Cardiac septum (tissue), 1 donor: ENCODE measurements at regions not wholly inside any gene's neighbourhood (a gene's known extent, or its start where the extent isn't known, plus 50 kb on each side); places are given as distances from the start of the nearest gene placed in this dataset.

ENCODE experiments used
- DNase-seq: peaks from one replicate; pipeline ENCODE4 v3.0.0-alpha.2; 2020; ENCODE audit warnings: low spot score
- intact Hi-C: fragments of 100-400 bp; cut with DNase I; formaldehyde crosslinking; loops from one replicate; pipeline ENCODE4 v1.14.0; 2022
- donor health status: DM: no; HTN: no; CAD: no.

DNA sequence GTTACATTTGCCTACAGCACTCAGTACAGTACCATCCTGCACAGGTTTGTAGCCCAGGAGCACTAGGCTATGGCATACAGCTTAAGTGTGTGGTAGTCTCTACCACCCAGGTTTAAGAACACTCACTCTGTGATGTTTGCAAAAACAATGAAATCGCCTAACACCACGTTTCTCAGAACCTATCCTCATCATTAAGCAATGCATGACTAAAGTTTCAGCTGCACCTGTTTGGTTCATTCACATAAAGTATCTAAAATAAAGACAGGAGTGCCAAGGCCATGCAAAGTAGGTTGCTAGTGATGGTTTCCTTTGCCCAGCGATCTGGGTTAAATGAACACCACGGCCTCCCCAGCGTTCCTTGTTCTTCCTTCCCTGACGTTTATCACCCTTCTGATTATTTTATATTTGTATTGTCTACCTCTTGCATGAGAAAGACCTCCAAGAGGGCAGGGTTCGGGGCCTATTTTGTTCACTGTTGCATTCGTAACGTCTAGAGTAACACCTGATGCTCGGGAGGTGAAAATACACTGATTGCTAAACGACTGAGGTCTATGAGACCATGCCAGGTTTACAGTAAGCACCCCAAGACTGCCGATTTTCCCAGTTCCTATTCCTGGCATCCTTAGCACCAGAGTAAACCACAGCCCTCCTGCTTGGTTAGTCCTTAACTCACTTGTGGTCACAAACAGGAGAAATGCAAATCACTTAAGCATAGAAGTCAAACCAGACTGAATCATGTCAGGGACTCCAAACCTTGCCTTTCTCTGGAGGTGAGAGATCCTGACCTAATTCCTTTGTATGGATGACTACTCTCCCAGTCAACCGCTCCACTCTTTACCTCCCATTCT lies 204.1 kb upstream of the NFE2L3 start:
- DNase-seq = no peak
- intact Hi-C loops = no loop called here

DNA sequence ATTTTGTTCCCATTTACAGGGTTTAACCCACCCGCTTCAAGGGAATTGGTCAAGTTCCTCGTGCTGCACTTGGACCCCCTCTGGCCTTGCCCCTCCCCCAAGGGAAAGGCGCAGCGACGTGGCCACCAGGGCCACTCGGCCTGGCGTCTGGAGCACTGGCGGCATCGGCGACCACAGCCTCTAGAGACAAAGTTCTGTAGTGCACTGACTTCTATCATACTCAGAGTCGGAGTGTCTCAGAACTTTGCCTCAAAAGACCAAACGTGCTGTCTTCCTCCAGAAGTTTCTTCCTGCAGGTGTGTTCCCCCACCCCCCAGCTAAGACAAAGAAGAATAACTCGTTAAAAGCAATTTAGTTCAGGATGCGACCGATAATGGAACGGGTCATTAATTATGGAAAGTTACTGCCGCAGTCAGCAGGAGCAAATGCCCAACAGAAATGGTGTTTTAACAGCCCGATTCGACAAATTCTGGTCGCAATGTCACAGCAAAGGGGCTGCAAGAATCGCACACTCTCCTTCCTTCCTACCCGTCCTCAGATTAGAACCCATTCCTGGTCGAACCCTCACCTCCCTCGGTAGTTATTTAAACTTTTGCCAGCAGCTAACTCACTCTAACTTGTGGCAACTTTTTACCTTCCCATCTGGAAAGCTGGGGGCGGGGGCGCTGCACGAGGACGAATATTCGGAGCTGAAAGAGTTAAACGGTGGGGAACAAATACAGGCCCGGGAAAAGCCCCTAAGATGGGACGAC lies 202.1 kb upstream of the NFE2L3 start:
- intact Hi-C loops = no loop called here
- no peak for DNase-seq

DNA sequence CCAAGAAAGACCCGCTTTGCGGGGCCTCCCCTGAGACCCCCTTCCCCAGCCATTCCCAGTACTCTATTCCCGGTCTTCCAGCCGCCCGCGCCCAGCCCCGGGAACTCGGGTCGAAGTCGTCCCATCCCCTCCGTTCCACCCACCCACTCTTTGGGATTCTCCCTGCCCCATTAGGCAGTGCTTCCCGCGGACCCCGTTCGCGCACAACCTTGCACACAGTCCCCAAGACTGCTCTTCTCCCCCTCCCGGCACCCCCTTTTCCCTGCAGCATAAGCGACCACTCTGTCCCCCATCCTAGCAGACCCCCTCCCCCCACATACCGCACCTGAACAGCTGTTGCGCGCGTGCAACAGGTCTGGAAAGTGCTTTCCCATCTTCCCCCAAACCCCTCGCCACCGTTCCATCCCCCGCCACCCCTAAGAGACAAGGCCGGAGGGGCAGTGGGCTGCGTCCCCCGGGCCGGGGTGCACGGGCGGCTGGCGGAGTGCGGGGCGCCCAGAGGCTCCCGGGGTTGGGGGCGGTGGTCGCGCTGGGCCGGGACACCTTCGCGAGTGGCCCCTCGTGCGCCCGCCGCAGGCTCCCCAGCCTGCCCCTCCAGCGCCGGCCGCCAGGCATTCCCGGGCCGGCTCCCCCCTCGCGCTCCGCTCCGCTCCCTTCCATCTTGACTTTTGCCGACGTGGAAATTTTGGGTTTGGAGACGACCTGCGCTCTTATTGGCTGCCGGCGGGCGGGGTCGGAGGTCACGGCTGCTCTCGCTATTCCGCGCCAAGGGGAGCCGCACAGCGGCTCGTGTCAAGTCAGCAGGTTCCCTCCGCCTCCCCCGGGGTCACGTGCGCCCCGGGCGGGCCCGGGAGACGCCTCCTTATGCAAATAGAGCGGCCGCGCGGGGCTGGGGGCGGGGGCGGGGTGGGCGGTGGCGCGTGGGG lies 201.2 kb upstream of the NFE2L3 start:
- intact Hi-C loops = no loop called here
- DNase-seq = peak; percentile 88

DNA sequence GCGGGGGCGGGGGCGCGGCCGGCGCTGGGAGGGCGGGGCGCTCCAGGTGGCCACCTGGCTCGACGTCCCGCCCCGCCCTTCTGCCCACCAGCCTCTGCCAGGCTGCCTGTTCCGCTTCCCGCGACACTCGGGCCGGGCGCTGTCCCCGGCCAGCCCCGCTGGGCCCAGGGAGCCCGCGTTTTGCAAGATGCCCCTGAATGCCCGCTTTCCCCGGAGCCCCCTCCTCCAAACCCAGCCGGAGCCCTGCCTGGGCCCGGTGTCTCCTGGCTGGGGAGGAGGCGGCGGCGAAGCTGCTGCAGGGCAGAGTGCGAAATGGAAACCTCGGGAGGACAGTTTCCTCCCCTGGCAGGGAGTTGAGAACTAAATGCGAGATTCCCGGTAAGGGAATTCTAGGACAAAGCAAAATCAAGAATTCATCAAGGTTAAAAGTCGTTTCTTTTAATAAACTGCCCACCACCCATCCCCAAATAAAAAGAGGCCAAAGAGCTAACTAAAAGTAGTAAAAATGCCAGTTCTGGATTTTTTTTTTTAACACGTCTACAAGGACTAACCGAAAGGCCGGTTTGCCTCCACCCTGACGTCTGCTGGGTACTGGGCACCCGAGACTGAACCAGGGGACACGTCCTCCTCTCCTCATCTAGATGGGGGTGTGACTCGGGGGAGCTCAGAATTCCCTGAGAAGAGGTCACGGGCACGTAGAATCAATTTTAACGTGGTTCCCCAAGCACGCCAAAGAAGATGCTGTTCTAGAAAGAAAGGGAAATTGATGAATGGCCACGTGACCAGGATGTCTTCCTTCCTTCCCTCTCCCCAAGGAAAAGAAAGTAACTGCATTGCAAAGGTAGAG lies 200.4 kb upstream of the NFE2L3 start:
- DNase-seq = no peak

DNA sequence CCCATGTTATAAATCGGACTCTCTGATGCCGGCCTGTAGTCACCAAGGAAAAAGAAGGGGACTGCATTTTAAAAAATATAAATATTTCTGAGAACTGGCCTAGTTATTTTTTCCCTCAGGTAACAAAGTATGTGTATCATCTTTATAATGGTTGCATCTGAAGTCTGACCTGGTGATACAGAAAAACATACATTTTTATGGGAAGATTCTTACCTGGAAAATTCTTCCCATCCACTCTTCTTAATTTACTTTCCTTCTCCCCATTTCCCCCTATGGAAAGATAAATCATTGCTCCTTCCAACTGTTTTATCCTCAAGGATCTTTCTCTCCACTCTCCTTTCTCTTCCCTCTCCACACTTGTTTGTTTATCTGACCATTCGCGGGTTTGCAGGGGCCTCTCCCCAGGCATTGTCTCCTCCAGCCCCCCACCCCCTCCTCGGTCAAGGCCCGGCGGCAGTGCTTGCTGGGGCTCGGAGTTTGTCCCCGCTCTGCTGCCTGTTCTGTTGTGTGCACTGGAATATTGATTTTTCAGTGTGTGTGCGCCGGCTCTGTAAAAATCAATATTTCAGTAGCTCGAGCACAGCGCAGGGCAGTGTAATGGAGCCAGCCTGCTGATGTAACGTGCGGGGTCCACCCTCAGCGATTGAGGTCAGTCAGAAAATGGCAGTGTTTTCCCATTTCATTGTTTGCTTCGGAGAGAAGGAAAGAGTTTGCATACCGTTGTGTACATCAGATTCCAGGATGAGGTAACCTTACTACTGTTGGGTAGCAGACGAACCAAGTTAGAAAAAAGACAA lies 199.5 kb upstream of the NFE2L3 start:
- peak; percentile 66 for DNase-seq
- intact Hi-C loops = no loop called here

More for the DNA sequence above, 200.4 kb upstream of the NFE2L3 start:
- intact Hi-C loops = no loop called here

DNA sequence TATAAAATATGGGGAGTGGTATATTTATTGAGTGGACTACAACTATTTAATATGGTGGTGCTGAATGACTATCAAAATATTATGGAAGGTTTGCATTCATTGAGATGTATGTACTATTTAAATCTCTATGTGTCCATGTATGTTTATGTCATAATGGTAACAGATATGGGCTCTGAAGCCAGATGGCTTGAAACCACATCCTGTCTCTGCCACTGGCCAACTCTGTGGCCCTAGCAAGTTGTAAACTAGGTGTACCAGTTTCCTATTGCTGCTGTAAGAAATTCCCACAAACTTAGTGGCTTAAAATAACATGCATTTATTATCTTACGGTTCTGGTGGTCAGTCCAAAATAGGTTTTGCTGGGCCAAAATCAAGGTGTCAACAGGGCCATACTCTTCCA lies 198.1 kb upstream of the NFE2L3 start:
- intact Hi-C loops = no loop called here
- DNase-seq = no peak

DNA sequence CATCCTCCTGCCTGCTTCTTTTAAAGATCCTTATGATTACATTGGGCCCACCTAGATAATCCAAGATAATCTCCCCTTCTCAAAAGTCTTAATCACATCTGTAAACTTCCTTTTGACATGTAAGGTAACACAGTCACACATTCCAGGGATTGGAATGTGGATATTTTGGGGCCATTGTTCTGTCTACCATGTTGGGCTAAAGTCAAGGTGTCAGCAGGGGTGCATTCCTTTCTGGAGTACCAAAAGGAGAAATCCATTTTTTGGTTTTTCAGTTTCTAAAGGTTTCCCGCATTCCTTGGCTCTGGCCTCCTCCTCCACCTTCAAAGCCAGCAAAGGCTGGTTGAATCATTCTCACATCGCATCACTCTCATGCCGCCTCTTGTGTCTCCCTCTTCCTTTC lies 197.6 kb upstream of the NFE2L3 start:
- DNase-seq = no peak
- intact Hi-C loops = no loop called here

DNA sequence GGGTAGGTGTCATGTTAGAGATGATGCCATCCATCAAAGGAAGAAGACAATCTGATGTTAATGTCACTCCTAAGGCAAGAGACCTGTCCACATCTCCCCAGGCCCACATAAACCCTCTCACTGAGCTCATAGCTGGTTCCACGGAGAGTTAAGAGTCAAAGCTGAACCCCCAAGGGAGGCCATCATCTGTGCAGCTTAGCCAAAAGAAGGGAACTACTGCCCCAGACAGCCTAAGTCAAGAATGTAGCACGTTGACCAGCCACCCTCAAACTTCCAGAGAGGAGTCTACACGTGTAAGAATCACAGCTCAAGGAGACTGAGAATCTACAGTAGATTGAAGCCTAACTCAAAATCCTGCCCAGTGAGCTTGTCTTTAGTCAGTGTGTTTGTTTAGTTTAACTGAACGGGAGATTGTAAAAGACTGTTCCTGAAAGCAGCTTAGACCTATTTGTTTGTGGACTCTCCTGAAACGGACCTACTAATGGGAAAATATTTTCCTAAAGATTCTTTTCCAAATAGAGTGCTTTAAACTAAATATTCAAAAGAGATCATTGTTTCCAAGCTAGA lies 192.7 kb upstream of the NFE2L3 start:
- intact Hi-C loops = no loop called here
- DNase-seq = peak; percentile 58

DNA sequence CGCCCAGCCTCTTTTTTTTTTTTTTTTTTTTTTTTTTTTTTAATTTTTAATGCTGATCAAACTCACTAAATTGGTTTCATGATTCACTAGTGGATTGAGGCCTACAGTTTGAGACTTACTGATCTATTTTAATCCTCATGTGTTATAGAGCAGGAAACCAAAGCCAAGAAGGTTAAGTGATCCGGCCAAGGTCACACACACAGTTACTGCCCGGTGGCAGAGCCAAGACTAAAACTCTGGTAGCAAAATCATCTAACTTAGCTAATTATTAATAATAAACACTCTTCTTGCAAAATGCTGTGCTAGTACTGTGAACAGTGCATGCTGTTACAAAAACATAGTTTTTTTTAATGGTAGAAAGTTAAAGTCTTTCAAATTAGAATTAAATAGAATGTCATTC lies 188.3 kb upstream of the NFE2L3 start:
- DNase-seq = no peak
- intact Hi-C loops = no loop called here

DNA sequence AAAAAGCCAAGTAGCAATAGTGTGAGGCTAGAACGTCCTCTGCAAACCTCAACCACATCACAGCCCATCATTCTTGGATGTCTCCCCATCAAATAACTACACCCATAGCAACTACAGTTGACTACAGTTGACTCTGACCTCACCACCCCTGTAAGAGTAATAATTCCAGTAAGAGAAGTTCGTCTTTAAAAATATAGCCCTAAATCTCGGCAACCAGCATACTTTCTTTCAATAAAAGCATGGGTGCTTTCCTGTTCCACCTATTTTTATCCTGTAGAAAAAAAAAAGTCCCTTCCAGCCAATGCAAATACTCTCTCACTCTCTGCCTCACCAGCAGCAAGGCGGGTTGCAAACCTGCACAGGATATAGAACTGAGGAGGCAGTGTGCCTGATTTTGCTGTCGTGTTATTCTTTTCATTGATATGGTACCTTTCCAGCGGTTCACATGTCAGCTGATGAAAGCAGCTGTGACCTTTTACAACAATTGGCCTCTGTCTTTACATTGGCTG lies 187.5 kb upstream of the NFE2L3 start:
- DNase-seq = no peak
- intact Hi-C loops = no loop called here

DNA sequence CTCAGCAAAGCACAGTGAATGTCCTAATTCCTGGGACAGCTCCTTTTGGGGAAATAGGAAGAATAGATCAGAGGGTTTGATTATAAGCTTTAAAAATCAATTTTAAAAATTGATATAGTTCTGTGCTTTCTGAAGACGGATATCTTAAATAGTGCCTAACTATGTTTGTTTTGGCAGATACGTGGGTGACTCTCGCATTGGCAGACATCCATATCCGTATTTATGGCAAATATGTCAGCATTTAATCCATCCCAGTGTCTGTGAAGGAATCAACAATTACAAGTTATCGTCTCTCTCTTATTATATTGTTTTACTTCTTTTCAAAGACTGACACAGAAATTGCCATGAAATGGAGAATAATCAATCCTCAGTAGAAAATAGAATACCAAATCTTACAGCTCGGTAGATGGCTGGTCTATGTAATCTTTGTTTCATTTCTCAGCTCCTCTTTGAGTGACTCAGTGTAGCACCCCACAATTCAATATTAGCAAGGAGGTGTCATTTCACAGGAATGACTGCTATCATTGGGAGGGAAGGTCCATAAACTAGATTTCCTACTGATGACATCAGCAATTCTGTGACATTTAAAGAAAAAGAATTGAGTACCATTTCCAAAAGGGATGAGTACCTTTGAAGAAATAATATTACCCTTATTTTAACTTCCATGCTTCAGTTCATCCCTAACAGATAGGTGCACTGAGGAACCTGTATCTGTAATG lies 186.4 kb upstream of the NFE2L3 start:
- no peak for DNase-seq
- intact Hi-C loops = no loop called here

DNA sequence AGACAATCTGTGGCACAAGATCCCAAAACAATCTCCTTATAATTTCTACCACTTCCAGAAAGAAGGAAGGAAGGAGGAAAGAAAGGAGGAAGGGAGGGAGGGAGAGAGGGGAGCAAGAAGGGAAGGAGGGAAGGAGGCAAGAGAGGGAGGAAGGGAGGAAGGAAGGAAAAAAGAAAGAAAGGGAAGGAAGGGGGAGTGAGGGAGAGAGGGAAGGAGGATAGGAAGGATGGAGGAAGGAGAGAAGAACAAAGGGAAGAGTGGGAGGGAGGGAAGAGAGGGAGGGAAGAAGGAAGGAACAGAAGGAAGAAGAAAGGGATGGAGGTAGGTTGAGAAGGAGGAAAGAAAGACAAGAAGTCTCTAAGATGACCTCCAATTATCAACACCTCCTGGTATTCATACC lies 185.5 kb upstream of the NFE2L3 start:
- intact Hi-C loops = no loop called here
- DNase-seq = no peak

DNA sequence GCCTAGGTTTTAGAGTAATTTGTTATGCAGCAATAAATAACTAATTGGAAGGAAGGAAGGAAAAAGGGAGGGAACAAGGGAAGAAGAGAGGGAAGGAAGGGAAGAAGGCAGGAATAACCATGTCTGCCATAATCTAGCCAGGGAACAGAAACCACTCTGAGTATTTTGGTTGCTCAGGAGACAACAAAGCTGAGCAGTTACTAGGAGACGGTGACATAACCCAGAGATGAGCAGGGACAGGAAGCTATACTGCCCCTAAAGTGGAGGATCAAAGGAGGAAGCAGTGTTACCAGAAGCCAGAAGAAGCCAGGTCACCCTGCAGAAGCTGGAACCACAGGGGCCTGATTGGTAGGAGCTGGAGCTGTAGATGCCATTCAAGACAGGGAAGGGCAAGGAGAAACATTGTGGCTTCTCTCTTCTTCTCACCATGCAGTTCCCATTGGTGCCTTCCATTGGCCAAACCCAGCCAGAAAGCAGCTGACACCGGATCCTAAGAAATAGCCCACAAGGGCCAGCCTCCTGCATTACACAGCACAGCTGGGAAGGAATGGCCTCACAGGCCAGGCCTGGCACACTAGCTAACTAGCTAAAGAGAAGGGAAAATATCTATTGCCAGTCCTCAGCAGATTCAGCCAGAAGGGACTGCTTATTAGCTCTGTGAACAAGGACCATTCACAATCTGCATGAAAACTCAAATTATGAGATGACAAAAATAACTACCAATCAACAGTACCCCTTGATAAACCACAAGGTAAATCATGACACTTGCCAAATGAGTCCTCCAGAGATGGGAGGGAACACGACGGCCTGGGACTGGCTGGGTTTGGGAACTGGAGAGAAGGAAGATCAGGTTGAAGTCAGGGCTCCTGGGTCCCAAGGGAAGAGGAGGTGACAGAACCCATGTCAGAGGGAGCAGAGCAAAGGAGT lies 184.5 kb upstream of the NFE2L3 start:
- no peak for DNase-seq
- intact Hi-C loops = no loop called here

DNA sequence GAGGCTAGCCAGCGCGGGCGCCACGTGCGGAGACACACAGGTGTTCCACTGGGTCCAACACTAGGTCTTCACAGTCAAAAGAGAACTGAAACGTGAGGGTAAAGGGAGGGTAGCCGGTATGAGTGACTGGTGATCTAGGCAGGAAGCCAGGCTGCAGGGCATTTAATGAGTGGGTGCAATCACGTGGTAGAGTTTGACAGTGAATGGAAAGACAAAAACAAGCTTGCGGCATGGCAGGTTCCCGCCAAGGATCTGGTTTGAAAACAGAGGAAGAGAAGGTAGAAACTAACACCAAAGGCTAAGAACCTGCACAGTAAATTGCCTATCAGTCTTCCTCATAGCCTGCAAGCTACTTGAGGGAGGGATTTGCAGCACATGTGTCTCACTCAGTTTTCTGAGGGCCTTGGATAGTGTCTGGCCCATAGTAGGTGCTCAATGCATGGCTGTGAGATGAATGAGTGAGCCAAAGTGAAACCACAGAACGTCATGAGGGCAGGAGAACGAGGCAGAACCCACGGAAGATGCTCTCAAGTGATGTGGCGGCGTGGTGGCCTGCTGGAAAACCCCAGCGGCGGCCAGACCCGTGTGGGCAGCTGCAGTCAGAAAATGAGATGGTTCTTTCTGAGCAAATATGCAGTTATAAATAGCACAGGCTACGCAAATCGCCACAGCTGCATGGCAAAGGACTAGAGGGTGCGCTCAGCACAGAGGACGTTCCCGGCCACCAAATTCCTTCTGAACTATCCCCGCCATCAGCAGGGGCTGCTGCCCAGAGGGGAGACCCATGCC lies 183.6 kb upstream of the NFE2L3 start:
- intact Hi-C loops = no loop called here
- DNase-seq = no peak

DNA sequence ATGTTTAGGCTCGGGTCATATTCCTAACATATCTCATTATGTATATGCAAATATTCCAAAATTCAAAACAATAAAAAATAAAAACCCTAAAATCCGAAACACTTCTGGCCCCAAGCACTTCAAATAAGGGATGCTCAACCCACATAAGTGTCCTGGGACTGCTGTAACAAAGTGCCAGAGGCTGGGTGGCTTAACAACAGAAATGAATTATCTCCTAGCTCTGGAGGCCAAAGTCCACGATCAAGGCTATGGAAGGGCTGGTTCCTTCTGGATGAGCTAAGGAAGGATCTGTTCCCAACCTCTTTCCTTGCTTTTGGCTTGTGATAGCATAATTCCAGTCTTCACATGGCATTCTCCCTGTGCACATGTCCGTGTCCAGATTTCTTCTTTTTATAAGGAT lies 181.6 kb upstream of the NFE2L3 start:
- intact Hi-C loops = no loop called here
- no peak for DNase-seq
